Hematopoietic multipotent progenitor cell treated with erythropoietin and hydrocortisone succinate and interleukin-3 and kit ligand, for 4 days (in vitro differentiated cells): ENCODE measurements at regions not wholly inside any gene's neighbourhood (a gene's known extent, or its start where the extent isn't known, plus 50 kb on each side); places are given as distances from the start of the nearest gene placed in this dataset.
A peak's percentile ranks its signal among the peaks of the same experiment; 100 is the strongest.

Experiments
- DNase-seq: peaks from one replicate; pipeline ENCODE4 v3.0.0-alpha.2; 2015

DNA sequence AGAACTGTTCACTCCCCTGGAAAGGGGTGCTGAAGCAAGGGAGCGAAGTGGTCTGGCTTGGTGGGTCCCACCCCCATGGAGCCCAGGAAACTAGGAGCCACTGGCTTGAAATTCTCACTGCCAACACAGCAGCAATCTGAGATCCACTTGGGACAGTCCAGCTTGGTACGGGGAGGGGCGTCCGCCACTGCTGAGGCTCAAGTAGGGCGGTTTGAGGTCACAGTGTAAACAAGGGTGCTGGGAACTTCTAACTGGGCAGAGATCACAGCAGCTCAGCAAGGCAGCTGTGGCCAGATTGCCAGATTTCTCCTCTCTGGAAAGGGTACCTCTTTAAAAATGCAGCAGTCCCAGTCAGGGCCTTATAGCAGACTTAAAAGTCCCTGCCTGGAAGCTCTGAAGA, 53.9 kb upstream of the GALNTL6 start:
- DNase-seq = no peak

DNA sequence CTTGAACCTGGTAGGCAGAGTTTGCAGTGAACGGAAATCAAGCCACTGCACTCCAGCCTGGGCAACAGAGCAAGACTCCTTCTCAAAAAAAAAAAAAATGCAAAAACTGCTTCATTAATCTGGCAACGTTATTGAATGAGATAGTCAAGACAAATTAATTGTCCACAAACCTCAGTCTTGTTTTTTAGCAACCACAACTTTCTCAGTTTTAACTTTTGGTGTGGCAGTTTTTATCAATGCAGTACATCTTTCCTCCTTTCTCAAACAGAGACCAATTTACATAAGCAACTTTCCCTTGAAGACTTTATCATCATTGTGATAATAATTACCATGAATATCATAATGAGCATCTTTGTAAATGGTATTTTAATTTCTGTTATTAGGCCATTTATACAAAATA, 61.7 kb upstream of the GALNTL6 start:
- no peak for DNase-seq

DNA sequence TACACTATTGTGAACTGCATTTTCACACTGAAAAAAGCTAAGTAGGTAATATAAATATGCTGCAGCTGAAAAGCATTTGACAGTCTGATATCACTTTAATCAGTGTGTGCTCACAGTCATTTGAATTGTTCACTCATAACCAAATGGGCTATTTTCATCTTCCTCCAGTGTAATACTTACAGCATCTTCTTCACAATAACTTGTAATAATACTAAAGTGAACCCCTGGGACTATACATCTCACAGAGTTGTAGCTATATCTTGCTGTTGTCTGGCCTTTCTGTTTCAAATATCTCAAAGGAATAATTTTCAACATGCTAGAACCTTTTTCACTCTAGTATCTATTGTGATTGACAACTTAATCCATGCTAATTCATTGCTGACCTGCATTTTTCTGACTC, 66.8 kb upstream of the GALNTL6 start:
- no peak for DNase-seq

DNA sequence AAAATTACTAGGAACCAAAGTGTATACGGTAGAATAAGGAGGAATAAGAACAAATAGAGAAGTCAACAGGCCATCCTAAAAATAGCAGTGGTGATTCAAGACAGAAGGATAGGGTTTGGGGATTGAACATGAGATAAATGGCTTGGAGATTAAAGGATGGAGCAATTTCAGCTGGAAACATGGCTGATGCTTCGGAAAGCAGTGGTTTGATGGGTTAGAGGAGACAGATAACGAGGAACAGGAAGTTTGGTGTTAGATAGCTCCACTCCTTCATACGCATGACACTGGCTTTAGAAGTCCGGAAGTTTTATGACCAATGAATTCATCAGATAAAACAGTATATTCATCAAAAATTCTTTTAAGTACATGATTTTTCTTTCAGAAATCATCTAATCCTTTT, 70.8 kb upstream of the GALNTL6 start:
- peak; percentile 51 for DNase-seq

DNA sequence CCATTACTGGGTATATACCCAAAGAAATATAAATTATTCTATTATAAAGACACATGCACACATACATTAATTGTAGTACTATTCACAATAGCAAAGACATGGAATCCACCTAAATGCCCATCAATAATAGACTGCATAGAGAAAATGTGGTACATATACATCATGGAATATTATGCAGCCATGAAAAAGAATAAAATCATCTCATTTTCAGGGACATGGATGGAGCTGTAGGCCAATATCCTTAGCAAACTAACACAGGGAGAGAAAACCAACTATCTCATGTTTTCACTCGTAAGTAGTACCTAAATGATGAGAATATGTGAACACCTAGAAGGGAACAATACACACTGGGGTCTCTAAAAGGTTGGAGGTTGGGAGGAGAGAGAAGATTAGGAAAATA, 86.0 kb upstream of the GALNTL6 start:
- DNase-seq = no peak

DNA sequence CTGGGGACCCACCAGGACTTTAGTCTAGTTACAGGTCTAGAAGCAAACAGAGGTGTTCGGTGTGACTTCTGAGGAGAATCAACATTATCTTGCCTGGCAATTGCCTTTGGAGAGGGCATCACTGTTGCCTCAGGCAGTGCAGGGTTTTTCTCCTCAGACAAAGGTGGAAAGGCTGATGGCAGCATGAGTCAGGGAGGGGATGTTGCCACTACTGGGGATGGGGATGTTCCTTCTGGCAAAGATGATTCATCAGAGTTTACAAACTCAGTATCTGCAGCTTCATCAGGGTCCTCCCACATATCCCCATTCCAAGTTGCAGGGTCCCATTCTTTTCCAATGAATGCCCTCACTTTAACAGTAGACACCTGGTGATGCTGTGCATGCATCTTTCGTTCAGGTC, 91.3 kb upstream of the GALNTL6 start:
- no peak for DNase-seq

DNA sequence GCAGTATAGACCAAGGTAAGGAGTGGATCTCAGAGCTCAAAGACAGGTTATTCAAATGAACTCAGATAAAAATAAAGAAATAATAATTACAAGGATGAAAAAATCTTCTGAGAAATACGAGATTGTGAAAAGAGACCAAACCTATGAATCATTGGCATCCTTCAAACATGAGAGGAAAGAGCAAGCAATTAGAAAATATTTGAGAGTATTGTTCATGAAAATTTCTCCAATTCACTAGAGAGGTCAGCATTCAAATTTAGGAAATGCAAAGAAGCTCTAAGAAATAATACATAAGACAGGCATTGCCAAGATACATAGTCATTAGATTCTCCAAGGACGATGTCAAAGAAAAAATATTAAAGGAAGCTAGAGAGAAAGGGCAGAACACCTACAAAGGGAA, 93.5 kb upstream of the GALNTL6 start:
- DNase-seq = no peak

DNA sequence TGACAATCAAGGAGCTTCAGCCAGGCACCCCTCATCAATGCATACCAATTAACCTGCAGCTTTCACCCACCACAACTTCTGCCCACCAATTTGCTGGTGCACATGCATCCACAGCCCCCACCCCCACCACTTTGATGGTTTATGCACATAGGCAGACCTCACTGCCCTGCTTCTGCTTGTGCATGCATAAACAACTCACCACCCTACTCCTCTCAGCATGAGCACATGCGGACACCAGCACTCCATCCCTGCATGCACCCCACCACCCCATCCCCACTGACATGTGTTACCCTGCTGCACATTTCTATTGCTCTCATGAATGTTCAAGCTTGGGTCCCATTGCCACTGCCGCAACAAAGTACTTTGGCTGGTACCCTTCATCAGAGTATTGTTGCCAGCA, 94.5 kb upstream of the GALNTL6 start:
- DNase-seq = no peak

DNA sequence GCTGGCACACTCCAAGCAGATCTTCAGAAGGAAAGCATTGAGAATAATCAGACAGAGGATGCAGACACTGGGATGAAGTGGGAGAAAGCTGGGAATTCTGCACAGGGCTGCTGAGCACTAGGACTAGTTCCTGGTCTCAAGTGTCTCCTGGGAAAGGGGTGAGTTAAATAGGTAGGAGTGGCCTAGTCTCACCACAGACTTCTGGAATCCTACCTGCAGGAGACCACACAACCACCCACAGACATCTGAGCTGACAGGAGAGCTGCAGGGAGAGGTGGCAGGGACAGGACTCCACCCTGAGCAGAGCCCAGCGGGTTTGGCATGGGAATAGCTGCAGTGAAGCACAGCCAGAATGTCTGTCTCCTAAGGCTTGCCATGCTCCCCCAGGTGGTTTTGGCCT, 95.1 kb upstream of the GALNTL6 start:
- no peak for DNase-seq

DNA sequence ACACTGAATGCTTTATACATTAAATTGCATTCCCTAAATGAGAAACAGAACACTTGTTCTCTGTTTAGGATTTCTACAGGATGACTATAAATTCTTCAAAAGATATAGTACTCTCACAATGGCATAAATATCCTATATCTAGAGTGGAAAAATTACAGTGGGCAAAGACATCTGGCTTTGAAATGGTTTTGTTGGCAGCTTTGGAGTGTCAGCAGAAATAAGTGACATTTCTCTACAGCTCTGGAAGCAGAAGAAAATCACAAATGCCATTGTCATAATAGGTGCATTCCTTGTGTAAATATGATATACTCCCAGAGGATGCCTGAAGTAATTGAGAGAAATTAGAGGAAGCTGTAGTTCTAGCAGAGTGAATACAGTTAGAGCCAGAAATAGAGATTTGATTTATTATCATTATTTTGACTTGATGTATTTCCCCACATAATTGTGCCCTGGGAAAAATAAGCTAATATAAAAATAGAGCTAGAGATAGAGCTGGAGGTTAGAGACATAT, 95.9 kb upstream of the GALNTL6 start:
- DNase-seq = no peak

DNA sequence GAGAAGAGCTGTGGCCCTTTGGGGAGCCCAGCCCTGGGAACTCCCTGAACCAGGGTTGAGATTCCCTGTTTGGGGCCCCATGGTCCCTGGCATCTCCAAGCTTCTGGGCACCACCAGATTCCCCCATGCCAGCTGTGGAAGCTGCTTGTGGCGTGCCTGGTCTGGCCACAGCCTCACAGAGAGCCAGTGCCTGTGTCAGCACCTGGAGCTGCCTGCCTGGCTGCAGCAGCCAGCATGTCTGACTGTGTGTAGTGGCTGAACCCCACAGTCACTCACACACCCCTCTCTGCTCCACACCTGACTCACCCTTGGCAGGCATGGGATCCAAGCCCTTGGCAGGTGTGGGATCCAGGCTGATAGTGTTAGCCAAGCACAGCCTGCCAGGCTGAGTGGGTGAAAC, 97.2 kb upstream of the GALNTL6 start:
- DNase-seq = no peak

DNA sequence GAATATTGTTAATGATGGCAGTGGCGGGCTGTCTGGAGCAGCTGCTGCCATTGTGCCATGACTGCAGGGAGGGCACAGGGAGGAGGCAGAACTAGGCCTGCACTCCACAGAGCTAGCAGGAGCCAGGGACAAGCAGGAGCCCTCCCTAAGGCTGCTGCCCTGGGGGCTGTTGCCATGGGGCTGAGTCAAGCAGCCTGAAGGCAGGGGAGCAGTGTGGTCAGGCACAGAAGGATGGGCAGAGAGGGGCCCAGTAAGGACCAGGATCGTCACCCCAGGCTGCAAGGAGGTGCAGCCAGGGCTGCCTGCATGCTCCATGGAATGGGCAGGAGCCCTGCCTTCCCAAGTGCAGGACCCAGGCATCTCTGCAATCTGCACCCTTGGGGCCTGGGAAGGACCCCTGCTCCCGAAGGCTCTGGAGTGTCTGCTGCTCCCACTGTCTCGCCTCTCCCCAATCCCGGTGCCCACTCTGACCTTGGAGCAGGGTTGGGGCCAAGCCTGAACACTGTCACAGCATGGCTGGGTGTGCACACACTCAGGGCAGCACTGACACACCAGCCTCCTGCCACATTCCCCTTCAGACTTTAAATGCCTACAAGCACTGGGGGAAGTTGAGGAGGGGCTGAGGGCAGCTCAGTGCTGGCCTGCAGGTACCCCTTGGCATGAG, 98.3 kb upstream of the GALNTL6 start:
- no peak for DNase-seq

DNA sequence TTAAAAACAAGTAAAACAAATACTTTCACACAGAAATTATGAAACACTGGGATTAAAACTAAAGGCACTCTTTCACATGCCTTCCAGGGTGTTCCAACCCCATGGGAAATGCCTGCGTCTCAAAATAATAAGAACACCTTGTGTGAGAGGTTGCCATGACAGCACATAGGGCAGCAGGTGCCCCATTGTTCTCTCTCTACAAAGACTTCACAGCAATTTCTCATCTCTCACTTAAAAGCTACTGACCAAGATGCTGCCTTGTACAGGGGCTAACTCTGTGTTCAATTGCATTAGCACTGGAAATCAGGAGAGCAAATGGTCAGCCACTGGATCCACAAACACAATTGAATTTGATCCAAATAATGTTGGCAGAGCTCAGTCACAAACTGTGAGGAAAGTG, 102.5 kb upstream of the GALNTL6 start:
- DNase-seq = no peak

DNA sequence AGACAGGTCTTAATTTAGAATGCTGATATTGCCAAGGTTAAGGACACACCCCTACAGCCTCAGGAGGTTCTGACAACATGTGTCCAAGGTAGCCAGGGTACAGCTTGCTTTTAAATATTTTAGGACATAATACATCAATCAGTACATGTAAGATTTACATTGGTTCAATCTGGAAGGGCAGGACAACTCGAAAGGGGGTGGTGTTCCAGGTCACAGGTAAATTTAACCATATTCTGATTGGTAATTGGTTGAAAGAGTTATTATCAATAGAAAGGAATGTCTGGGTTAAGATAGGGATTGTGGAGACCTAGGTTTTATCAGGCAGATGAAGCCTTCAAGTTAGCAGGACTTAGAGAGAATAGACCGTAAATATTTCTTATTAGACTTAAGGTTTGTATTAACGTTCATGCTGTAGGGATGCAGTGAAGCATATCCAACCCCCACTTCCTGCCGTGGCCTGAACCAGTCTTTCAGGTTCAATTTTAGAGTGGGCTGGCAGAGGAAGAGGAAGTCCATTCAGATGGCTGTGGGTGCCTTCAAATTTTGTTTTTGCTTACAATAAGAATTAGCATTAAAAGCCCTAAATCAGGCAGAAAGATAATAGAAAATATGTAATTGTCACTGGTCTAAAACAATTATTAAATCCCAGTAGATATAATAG, 136.5 kb upstream of the GALNTL6 start:
- DNase-seq = peak; percentile 46

DNA sequence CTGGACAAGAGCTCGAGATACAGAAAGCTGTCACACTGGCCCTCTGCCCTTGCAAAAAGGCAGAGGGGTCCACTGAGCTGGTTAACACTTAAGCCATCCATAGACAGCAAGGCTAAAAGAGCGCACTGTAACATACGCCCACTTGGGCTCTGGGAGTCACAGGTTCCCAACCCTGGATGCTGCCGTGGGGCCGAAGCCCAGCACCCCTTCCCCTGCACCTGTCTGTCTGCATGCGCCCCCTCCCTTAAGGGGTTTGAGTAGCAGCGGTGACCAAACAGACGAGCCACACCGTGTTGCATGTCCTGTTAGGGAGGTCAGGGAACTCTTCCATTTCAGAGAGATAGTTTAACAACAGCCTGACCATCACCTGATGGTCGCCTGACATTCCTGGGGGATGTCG, 138.4 kb upstream of the GALNTL6 start:
- DNase-seq = no peak

DNA sequence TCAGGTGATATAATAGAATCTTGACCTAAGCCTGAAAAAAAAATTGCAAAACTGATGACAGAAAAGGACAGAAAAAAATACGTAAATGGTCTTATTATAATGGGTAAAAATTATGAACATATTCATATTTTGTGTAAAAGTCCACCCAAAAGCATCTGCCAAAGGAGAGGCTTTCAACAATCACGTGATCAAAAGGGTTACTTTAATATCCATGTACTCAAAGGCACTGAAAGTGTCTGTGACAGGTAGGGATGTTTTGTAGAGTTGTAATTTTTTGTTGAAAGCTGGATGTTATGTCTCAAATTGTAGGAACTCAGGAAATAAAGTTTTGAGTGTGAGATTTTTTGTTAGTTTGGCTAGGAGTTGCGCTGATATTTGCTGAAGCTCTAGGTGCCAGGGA, 144.8 kb upstream of the GALNTL6 start:
- no peak for DNase-seq

DNA sequence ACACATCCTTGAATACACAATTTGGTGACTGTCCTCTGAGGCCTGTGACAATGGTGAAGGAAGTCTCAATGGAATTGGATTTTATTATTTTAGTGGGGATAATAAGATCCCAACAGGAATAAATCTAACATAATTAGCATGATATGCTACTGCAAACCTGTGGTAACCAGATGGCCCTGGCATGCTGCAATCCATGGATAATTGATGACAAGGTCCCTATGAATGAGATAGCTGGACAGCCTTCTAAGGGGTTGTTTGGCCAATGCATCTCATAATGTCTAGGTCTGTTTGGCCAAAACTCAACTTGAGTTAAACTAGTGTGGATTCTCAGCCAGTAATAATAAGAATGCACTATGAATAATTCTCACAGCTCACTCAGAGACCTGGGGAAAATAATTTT, 145.3 kb upstream of the GALNTL6 start:
- no peak for DNase-seq

DNA sequence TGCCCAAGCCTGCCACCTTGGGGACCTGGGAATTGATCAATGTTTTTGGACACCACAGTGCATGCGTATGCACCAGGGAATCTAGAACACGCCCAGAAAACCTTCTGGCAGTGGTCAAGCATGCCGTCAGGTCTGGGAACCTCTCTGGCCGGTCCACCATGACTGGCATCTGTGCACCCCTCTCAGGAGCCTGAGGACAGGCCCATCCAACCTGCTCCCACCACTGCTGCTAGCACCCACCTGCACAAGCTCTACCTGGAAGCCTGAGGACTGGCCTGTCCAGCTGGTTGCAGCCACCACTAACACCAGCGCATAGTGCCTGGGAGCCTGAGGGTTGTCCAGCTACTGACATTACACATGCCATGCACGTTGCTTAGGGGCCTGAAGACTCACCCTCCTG, 162.1 kb upstream of the GALNTL6 start:
- DNase-seq = no peak

DNA sequence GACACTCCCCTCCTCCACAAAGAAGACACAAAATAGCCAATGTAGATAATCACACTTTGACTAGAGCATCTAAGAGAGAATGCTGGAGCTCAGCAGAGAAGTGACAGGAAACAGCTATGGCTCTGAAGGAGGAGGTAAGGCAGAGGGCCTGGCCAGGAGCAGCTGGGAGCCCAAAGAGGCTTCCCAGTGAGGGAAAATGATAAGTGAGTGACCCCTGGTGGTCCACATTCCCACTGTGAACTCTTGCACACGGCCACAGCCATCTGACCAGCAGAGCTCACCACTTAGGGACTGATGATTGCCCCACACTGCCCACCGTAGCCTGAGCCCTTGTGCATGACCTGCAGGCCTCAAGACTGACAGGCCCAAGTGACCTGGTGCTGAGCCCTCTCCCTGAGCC, 162.7 kb upstream of the GALNTL6 start:
- peak; percentile 12 for DNase-seq

DNA sequence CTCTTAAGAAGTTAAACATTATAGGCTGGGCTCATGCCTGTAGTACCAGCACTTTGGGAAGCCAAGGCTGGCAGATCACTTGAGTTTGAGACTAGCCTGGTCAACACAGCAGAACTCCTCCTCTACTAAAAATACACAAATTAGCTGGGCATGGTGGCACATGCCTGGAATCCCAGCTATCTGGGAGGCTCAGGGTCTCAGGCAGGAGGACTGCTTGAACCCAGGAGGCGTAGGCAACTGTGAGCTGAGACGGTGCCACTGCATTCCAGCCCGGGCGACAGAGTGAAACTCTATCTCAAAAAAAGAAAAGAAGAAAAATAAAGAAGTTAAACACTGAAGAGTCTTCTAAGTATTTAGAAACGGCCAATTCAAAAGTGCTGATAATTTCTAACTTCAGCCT, 164.3 kb upstream of the GALNTL6 start:
- no peak for DNase-seq

DNA sequence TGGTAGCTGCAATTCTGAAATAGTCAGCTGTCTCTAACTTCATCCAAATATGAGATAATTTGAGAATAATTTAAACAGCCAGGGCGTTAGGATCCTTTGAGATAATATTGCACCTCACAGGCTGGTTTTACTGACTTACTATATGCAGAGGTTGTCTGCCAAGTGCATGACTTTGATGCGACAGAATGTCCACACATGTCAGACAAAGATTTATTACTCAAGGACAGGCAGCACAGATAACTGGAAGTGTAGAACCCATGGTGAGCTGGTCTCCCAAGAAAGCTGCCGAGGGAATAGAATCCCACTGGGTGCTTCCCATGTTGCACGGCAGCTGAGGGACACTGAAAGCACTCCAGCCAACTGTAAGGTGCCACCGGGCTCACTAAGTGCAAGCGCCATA, 166.2 kb upstream of the GALNTL6 start:
- DNase-seq = no peak

DNA sequence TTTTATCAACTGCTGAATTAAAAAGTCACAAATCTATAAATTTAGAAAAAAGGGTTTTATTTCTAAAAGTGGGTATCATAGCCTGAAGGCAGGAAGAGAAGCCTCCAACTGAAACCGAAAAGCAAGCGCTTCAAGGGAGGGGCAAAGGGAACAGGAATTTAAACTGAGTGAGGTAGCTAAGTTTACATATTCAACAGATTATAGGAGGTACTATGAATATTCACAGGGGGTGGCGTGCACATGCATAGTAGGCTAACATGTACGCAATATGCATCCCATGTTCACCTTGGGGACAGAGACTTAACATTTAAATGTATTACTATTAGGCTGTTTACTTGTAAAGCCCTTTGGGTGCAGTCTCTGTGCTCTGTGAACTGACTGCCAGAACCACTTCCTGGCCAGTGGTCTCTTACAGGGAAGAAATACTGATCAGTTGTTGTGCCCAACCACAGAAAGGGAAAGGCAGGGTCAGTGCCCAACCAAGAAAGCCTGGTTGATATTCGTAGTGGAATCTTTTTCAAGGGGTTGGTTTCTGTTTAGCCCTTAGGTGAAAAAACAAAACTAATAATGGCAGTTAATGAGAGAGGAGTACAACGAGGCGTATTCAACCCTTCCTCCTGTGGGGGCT, 168.7 kb upstream of the GALNTL6 start:
- peak; percentile 57 for DNase-seq

DNA sequence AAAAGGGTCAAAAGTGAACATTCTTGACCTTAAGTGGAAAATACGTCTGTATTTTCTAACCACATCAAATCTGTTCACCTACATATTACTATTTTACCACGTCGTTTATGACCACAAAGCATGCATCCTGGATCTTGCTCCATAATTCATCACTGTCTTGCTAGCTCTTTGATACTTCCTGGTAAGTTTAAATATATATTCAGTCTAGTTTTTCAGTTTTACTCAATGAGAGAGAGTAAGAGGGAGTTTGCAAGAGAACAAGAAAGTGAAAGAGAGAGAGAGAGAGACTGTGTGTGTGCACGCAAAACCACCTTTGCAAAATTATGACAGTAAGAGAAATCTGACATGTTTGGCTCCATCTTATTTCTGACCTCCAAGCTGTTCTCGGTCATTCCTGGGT, 173.7 kb upstream of the GALNTL6 start:
- DNase-seq = peak; percentile 16

DNA sequence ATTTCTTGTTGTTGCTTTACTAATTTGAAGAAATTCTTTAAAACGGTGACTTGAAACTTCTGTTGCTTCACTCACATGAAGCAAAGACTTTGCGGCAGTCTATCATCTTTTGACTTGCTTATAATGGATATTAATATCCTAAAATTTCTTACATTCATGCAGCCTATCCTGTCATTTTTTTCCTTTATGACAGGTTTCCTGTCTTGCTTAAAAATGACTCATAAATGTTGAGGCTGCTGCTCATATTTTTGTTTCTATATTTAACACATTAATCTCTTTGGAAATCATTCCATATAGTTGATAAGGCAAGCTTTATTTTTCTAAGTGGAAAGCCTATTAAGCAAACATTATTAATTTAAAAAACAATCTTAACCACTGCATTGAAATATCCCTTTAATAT, 176.6 kb upstream of the GALNTL6 start:
- no peak for DNase-seq

DNA sequence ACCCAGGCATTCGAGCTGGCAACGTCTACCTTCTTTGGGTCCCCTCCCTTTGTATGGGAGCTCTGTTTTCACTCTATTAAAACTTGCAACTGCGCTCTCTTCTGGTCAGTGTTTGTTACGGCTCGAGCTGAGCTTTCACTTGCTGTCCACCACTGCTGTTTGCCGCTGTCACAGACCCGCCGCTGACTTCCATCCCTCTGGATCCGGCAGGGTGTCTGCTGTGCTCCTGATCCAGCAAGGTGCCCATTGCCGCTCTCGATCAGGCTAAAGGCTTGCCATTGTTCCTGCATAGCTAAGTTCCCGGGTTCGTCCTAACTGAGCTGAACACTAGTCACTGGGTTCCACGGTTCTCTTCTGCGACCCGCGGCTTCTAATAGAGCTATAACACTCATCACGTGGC, 183.5 kb upstream of the GALNTL6 start:
- no peak for DNase-seq
